IPS-NIHi11 (cell line): ENCODE measurements at regions not wholly inside any gene's neighbourhood (a gene's known extent, or its start where the extent isn't known, plus 50 kb on each side); places are given as distances from the start of the nearest gene placed in this dataset.

Source experiments
- DNase-seq: peaks from one replicate; pipeline ENCODE4 v3.0.0; 2012; ENCODE audit warnings: mixed read lengths, low spot score

DNA sequence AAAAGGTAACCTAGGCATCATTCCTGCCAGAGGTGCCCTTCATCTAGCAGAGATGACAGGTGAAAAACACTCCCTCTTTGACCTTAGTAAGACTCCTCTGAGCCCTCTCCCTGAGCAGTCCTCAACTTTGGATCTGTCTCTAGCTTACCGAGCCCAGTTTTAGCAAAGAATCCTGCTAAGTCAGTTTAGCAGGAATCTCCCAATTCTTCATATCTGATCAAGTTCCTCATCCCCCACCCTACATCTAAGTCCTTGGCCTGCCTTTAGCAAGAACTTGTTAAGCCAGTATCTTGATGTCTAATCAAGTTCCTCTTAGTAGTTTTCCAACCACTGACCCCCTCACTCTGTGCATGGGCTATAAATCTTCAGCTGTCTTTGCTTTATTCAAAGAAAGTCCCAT, 235.6 kb downstream of the OMA1 start:
- no peak for DNase-seq

DNA sequence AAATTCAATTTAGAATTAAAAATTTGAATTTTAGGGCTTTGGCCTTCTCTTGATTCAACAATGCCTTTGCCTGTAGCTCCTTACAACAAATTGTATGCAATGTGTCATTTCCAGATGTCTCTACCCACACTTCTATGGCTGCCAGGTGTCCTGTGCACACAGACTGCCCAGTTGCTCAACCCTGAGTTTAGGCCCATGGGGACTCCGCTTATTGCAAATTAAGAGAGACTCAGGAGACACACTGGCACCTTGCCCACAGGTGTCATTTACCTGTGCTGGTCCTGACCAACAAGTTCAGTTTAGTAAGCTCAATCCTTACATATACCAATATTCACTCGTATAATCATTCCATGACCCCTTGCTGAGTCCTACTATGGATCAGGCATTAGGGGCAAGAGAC, 236.1 kb downstream of the OMA1 start:
- no peak for DNase-seq

DNA sequence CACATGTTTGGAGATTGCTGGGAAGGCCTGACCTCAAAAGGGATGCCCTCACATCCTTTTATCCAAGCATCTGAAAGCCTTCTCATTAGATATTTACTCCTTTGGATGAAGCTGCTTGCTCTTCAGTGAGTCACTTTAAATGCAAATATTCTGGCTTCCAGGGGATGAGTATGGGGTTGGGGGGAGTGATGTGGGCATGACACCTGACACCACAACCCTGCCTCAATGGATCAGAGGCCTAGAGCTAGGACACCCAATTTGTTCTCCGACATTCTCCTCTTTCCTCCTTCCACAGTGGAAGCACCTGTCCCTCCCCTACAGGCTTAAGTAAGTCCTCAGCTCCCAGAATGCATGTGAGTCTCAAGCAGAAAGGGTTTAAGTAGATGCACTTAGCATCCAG, 238.3 kb downstream of the OMA1 start:
- DNase-seq = peak; percentile 38

DNA sequence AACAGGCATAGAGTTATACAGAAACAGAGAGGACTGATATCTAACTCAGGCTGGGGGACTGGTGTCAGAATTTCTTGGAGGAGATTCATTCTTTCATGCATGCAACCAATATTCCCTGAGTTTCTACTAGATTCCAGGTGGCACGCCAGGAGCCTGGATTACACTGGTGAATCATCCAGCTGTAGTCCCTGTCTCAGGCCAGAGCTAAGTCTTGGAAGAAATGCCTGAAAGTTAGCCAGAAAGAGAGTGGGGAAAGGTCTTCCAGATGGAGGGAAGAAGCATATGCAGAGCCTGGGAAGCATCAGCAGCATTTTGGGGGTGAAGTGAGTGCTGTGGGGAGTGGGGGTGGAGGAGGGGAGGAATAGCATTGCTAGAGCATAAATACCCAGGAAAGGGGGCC, 239.1 kb downstream of the OMA1 start:
- DNase-seq = no peak

DNA sequence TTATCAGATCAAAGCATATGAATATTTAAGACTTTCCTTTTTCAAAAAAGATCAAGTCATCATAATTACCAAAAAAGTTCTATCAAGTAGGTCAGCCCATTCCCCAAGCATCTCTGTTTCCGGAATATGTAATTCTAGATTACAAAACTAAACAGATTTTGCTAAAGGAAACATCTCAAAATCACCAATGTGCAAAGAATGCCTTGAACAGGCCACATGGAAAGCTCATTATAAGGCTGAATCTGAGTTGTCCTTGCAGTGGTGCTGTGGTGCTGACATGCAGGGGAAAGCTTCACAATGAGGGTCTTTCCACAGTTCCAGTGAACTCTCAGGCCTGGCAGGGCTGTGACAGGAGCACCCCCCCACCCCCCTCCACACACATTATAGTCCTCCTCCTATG, 240.9 kb downstream of the OMA1 start:
- DNase-seq = no peak

DNA sequence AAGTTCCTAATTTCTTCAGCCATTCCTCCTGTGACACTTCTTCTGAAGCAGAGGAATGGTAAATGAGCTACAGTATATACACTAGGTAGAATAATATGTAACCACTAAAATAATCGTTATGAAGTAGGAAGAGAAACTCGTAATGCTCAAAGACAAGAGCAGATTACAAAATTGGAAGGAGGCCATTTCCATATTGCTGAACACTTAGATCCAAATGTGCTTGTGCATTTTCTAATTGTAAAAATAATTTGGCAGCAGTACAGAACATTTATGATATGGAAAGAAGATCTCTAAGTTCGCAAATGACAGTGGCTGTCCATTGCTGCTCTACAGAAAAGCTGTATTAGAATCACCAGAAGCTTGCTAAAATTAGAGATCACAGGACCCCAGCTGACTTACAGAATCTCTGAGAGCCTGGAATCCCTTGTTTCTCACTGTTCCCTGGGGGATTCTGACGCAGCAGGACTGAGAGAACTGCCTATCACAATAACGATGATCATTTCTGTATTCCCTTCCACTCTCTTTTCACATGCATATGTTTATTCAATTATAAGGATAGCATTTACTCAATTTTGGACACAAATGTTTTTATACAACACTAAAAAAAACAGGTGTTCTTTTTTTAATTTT, 242.1 kb downstream of the OMA1 start:
- no peak for DNase-seq

DNA sequence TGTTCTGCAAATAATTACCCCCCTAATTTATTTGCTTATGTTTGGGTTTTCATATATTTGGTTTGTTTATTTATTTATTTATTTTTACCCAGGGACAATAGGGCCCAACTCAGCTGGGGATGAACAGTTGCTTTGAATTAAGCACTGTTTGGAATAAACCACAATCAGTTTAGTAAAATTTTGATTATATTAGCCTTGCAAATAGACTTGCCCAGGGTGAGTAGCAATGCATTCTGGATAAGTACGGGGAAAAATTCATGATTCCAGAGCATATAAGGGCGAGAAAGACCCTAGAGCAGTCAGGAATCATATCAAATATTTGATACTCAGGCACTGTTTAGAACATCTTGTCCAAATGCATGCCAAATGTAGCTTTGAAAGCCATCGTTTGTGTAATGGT, 242.7 kb downstream of the OMA1 start:
- no peak for DNase-seq

DNA sequence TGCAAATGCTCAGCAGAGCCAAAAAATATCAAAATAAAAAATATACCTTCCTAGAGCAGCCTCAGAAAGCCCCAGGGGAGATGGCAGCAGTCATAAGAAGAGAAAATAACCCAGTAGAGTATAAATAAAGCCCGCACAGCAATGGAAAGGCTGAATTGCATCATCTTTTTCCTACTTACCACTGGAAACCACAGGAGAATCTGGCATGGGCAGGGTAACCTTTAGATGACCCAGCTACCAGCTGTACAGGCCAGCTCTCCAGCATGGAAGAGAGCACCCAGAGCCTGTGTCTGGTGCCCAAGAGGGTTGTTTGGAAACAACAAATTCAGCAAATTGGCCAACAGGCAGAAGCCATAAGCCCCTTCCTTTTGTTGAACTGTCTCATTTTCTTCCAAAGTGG, 253.1 kb downstream of the OMA1 start:
- no peak for DNase-seq

DNA sequence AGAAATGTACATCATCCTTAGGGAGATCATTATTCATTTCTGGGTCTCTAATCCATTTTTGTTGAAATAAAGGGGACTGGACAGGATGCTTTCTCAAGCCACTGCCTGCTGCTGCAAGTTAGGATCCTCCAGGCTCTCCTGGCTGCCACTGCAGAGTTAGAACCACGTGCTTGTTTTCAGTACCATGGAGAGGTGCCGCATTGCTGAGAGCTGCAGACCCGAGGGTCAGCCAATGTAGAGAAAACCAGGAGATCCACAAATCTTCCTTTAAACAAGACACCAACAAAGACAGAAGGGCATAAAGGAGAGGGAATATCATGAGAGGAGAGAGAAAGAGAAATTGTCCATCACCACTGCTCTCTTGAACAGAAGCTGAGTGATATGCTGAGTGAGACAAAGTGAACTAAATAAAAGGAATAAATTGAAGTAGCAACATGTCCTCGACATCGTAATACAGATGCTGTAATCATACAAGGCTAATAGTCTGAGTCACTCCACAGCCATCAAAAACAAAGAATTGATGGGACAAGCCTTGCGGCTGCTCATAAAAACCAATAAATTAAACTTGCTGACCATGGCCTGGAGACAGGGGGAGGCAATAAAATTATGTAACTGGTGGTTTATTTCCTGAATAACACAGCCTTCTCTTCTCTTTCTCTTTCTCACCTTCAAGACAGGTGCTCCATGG, 255.7 kb downstream of the OMA1 start:
- peak; percentile 76 for DNase-seq

DNA sequence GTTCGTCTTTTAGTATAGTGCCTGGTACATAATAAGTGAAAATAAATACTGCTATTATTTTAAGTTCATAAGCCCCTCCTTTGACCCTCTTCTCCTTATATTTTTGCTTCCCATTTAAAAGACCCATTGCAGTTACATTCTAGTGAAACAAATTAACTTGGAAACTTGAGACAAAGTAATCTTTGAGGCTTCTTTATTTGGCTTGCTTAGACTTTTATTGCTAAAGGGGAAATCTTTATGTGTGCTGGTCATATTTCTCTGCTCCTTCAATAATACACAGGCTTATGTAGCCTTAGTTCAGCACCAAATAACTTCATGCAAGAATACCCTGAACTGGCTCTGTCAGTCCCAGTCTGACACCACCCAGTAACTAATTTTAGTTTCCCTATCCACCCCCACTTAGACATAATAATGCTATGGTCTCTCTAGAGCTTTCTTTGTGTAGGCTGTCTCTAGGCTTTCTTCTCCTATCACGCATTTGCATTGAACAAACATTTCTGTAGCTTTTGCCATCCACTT, 257.8 kb downstream of the OMA1 start:
- no peak for DNase-seq

DNA sequence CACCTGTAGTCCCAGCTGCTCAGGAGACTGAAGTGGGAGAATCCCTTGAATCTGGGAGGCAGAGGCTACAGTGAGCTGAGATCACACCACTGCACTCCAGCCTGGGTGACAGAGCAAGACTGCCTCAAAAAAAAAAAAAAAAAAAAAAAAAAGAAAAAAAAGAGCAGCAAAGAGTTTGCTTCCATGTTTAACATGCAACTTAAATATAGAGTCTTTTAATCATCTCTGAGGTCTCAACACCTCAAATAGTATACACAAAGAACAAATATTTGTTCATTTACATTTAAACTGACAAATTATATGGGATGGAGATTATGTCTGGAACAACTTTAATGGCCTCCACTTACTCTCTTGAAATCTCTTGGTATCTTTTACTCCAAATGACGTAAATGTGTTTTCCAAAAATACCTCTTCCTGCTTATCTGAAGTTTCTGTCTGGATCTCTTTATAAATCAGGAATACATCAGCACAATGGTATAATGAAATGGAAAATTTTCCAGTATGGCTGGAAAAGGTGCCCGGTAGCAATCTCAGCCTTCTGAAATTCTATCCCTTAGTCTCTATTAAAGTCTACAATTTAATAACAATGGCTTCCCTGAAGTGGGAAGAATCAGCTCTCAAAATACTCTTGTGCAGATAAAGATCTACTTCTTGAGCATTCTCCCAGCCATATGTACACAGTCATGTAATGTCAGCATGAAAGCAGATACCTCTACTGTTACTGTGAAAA, 258.5 kb downstream of the OMA1 start:
- DNase-seq = no peak

DNA sequence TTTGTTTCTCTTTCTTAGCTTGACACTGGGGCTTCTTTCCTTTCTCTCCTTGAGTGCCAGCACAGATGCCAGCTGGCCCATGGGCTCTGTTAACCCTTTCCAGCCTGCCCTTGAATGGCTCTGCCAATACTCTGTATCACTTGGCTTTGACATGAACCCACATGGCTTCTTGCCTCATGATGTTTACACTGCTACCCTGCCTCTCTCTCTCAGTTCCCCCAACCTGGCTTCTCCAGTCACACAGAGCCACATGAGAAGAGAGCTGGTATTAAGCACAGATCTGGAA, 262.4 kb downstream of the OMA1 start:
- no peak for DNase-seq

DNA sequence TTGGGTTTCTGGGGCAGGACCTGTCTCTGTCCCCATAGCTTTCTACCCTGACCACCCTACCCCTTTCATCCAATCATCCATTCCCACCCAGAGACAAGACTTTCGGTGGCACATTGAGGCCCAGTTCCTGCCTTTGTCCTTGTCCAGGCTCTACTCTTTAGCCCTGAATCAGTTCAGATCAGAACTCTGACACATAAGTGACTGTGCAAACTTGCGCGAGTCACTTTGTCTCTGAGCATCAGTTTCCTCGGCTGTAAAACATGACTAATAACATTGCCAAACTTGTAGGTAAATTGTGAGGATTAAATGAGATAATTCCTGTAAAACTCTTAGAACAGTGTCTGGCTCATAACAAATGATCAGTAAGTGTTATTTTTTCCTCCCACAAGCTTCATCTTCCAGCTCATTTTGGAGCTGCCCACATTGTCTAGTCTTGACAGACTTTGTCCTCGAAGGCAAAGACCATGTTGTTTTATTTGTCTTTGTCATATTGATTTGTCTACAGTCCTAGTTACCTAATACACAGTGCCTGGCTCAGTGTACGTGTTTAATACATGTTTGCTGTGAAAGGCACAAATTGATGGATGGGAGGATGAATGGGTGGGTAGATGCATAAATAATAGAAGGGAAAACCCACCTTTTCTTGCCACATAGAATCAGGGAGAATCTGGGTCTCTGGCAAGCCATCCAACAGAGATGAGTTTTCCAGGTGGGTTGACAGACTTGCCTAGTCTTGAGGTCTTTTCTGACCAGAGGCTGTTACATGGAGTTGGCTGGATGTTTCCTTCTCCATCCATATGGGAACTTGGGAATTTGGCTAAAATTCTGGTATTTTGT, 262.9 kb downstream of the OMA1 start:
- DNase-seq = no peak

DNA sequence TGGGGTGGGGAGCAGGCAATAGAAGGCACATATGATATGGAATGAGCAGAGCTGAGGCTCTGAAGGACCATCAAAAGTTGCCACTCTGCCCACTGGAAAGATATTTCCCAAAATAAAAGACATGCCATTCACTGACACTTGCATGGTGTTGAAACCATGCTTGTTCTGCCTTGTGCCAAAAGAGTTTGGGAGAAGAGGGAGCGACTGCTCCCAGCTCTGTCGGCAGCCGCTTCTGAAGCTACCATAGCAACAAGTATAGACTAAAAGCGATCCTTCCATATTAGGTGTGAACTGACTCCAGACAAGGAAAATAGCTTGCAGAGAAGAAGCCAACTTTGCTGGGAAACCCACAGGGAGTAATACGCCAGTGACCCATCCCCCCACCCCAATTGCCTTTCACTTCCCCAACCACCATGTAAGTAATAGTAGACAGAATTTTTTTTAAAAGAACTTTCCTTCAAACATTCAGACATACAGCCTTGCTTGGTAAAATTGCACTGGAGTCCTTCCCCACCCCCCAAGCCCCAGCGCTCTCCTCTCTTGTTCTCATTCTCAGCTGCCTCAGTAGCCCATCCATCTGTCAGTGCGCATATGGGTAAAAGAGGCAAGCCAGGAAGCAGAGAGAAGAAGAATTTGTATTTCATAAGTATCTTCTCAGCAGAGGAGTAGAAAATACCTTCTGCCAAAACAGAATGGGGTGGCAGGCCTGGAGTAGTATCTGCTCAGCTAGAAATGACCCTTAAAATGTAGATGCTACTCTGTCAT, 263.7 kb downstream of the OMA1 start:
- DNase-seq = no peak

DNA sequence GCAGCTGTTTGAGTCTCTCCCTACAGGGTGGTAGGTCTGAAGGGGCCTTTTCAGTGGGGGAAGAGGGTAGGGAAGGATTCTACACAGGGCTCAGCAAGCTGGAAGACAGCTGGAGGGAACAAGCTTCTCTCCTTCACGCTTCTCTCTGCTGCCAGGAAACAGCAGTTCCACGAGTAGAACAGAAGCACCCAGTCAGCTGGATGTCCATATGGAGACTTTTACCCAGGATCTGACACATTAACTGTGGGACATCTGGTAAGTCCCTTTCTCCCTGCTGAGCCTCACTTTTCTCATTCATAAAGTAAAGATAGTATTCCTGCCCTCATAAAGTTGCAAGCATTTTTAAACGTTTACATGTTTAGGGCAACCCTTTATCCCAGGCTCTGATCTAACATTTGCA, 280.3 kb downstream of the OMA1 start:
- no peak for DNase-seq

DNA sequence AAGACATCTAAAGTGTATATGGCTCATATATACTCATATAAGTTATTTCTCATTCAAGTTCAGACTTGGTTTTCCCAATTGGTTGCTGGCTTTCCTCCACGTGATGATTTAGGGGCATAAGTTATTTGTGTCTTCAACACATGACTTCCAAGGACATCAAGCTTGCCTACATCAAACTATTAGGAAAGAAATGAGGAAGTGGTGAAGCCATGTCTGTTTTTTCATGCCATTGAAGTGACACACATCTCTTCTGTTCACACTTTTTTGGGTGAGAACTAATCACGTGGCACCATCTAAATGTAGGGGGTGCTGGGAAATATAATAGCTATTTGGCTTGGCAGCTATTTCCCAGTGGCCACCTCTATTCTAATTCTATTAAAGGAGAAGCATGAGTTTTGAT, 282.1 kb downstream of the OMA1 start:
- no peak for DNase-seq

DNA sequence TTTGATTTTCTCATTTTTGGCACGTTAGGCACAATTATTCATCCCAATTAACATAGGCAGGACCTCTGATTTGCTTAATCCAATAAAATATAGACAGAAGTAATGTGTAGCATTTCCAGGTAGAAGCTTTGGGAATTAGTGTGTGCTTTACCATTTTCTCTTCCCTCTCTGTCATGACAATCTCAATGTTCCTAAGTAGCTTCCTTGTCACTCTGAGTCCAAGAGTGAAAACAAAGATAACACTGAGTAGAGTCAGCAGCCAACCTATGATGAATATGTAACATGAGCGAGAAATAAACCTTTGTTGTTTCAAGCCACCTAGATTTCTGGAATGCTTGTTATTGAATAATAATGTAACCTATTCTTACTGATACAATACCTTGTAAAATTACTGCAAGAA, 283.8 kb downstream of the OMA1 start:
- no peak for DNase-seq

DNA sequence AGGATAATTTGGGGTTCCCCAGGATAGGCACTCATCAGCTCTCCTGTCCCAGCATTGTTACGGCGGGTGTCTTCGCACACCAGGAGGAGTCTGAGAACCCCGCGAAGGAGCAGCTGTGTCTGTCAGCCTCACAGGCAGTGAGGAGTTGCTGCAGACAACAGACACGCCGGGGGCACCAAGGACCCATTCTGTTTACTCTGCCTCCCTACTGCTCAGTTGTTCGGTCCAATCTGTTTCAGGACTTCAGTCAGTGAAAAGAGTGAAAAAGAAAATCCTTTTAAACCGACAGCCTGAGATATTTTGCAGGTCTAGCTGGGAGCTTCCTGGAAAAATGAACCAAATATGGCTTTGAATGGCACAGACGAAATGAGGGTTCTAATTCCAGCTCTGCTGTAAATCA, 288.4 kb downstream of the OMA1 start:
- no peak for DNase-seq

DNA sequence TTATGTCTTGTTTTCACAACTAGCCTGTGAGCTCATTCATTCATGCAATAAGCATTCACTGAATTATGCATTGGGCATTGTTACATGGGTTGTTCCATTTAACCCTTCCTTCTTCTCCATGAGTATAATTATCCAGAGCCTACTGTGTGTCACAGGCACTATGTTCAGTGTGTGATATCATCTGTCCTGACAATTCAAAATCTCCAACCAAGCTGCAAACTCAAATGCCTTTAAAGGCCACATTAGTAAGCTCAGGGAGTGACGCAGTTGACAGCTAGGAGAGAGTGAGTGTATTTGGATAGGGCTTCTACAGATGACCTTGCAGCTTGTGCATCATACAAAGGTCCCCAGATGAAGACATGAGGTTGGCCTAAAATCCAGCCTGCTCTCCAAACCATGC, 289.5 kb downstream of the OMA1 start:
- DNase-seq = no peak

DNA sequence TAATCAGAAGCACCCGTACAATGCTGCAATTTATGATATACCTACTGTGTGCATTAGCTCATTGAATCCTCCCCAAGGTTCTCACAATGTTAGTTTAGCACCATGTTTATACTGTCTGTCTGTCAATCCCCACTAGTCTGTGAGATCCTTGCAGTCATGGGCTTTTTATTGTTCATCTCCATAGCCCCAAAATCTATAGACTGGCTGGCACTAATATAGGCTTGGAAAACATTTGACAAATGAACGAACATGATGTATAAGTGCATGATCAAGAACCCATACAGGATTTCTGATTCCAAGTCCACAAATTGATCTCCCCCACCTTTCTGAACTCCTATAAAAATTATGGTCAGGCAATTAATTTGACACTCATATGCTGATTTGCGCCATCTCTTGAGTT, 290.0 kb downstream of the OMA1 start:
- no peak for DNase-seq

DNA sequence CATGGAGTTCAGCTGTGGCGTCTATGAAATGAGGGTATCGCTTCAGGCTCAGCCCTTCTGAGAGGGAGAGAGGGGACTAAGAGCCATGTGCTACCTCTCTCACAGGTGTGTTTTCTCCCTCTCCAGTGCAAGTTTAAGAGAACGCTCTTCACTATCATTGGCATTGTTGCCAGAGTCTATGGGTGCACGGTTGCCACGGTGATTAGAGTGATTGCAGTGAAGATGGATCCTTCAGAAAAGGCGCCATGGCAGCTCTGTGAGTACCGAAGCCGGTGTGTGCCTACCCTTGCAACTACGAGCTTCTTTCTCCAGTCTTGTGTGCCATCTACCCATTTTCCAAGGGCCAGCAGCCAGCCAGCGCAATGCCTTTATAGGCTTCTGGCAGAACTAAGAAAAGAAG, 290.5 kb downstream of the OMA1 start:
- no peak for DNase-seq

DNA sequence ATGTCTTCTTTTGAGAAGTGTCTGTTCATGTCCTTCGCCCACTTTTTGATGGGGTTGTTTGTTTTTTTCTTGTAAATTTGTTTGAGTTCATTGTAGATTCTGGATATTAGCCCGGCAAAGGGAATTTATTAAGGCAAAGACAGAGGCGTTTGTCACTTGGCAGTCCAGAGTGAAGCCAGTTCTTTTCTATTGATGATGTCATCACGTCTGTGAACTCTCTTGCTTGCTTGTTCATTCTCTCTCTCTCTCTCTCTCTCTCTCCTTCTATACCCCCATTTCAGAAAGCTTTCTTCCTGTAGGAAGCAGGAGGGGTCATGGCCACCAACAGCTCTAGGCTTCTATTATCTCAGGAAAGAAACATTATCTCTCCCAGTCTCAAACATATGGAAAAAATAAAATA, 291.3 kb downstream of the OMA1 start:
- no peak for DNase-seq
